HEK293 (cell line): ENCODE measurements at regions not wholly inside any gene's neighbourhood (a gene's known extent, or its start where the extent isn't known, plus 50 kb on each side); places are given as distances from the start of the nearest gene placed in this dataset.

ENCODE experiments used
- CTCF ChIA-PET: fragments of 350-600 bp; formaldehyde crosslinking; extraction: SDS; loops from one replicate; lab custom pipeline; 2021; ENCODE audit warnings: antibody characterized with exemption; lab: Yijun Ruan, JAX
- POLR2A ChIA-PET: fragments of 300-600 bp; formaldehyde crosslinking; extraction: SDS; loops from one replicate; lab custom pipeline; 2020; ENCODE audit warnings: antibody characterized with exemption, inconsistent platforms; lab: Yijun Ruan, JAX
- H3K27ac ChIP-seq: fragments of 200-500 bp; sonication (Bioruptor generic); 2 replicates; pipeline ENCODE4 v1.5.1; 2014; ENCODE audit warnings: low read depth, low read length, control low read depth, inconsistent platforms; ENCODE audit errors: extremely low read depth
- H3K36me3 ChIP-seq, 2 experiments: fragments of 200-500 bp in 1 of 2; sonication (Bioruptor generic) in 1 of 2; 1 replicate in 1 of 2; 2 replicates in 1 of 2; pipeline ENCODE4 v1.5.1; 2014 to 2017; ENCODE audit warnings: inconsistent platforms in 2 of 2, low read length in 2 of 2; ENCODE audit not compliant: control insufficient read depth in 2 of 2, insufficient read depth in 1 of 2
- H3K4me1 ChIP-seq: fragments of 200-500 bp; sonication (Bioruptor generic); 2 replicates; pipeline ENCODE4 v1.5.1; 2014; ENCODE audit warnings: mild to moderate bottlenecking, low read length, inconsistent platforms; ENCODE audit not compliant: control insufficient read depth, insufficient read depth
- H3K4me3 ChIP-seq: 2 replicates; pipeline ENCODE4 v1.5.1; 2011; ENCODE audit warnings: low read depth, mild to moderate bottlenecking, control low read depth, low read length, moderate library complexity
- H3K9me3 ChIP-seq: fragments of 200-500 bp; sonication (Bioruptor generic); 2 replicates; pipeline ENCODE4 v1.5.1; 2014; ENCODE audit warnings: low read depth, low read length, inconsistent platforms; ENCODE audit not compliant: control insufficient read depth, insufficient read depth
- EGR2 ChIP-seq: fragments of 450-650 bp; formaldehyde crosslinking; IDR thresholded peaks from 2 replicates; pipeline ENCODE4 v1.5.1; 2016; ENCODE audit warnings: low read depth, missing biosample characterization, missing genetic modification characterization
- GLI2 ChIP-seq: fragments of 450-650 bp; formaldehyde crosslinking; IDR thresholded peaks from 2 replicates; pipeline ENCODE4; 2017; ENCODE audit warnings: missing biosample characterization, missing genetic modification characterization, low read depth, borderline replicate concordance
- GLI4 ChIP-seq: fragments of 450-650 bp; formaldehyde crosslinking; IDR thresholded peaks from 2 replicates; pipeline ENCODE4 v1.5.1; 2016; ENCODE audit warnings: missing biosample characterization, missing genetic modification characterization
- HOXD13 ChIP-seq: sonication (generic); formaldehyde crosslinking; IDR thresholded peaks from 2 replicates; pipeline ENCODE4 v1.8.0; 2022; ENCODE audit warnings: missing genetic modification reagents, borderline replicate concordance
- KLF10 ChIP-seq: fragments of 450-650 bp; IDR thresholded peaks from 2 replicates; pipeline ENCODE4 v1.5.1; 2018; ENCODE audit warnings: missing biosample characterization, mild to moderate bottlenecking, missing genetic modification characterization
- PRDM1 ChIP-seq: fragments of 450-650 bp; formaldehyde crosslinking; IDR thresholded peaks from 2 replicates; pipeline ENCODE4; 2016; ENCODE audit warnings: missing biosample characterization, missing genetic modification characterization
- WT1 ChIP-seq: fragments of 450-650 bp; formaldehyde crosslinking; IDR thresholded peaks from 2 replicates; pipeline ENCODE4 v1.5.1; 2016; ENCODE audit warnings: missing biosample characterization, missing genetic modification characterization
- ZEB2 ChIP-seq: fragments of 450-650 bp; formaldehyde crosslinking; IDR thresholded peaks from 2 replicates; pipeline ENCODE4 v1.5.1; 2016; ENCODE audit warnings: missing biosample characterization, missing genetic modification characterization
- ZNF157 ChIP-seq: fragments of 450-650 bp; formaldehyde crosslinking; IDR thresholded peaks from 2 replicates; pipeline ENCODE4 v1.5.1; 2016; ENCODE audit warnings: missing biosample characterization, missing genetic modification characterization
- ZNF239 ChIP-seq: fragments of 450-650 bp; formaldehyde crosslinking; IDR thresholded peaks from 2 replicates; pipeline ENCODE4 v1.5.1; 2016; ENCODE audit warnings: missing biosample characterization, missing genetic modification characterization
- ZNF280D ChIP-seq: fragments of 450-650 bp; formaldehyde crosslinking; IDR thresholded peaks from 2 replicates; pipeline ENCODE4 v1.5.1; 2016; ENCODE audit warnings: missing biosample characterization, missing genetic modification characterization
- ZNF394 ChIP-seq: fragments of 450-650 bp; formaldehyde crosslinking; IDR thresholded peaks from 2 replicates; pipeline ENCODE4 v1.5.1; 2016; ENCODE audit warnings: missing biosample characterization, missing genetic modification characterization, mild to moderate bottlenecking, moderate library complexity, borderline replicate concordance
- ZNF423 ChIP-seq: fragments of 450-650 bp; formaldehyde crosslinking; IDR thresholded peaks from 2 replicates; pipeline ENCODE4 v1.5.1; 2016; ENCODE audit warnings: missing biosample characterization, missing genetic modification characterization
- ZNF473 ChIP-seq: fragments of 450-650 bp; formaldehyde crosslinking; IDR thresholded peaks from 2 replicates; pipeline ENCODE4 v1.5.1; 2017; ENCODE audit warnings: missing biosample characterization, missing genetic modification characterization
- ZNF510 ChIP-seq: fragments of 450-650 bp; formaldehyde crosslinking; IDR thresholded peaks from 2 replicates; pipeline ENCODE4 v1.5.1; 2018; ENCODE audit warnings: mild to moderate bottlenecking, missing genetic modification characterization, missing biosample characterization; ENCODE audit not compliant: insufficient replicate concordance
- ZNF555 ChIP-seq: fragments of 450-650 bp; formaldehyde crosslinking; conservative IDR thresholded peaks from 2 replicates; pipeline ENCODE4 v1.5.1; 2017; ENCODE audit warnings: missing biosample characterization, mild to moderate bottlenecking, missing genetic modification characterization, inconsistent platforms
- ZNF596 ChIP-seq: fragments of 450-650 bp; IDR thresholded peaks from 2 replicates; pipeline ENCODE4 v1.5.0; 2018; ENCODE audit warnings: missing biosample characterization, mild to moderate bottlenecking, missing genetic modification characterization, moderate library complexity
- ZNF600 ChIP-seq: fragments of 450-650 bp; formaldehyde crosslinking; IDR thresholded peaks from 2 replicates; pipeline ENCODE4 v1.5.1; 2016; ENCODE audit warnings: missing biosample characterization, missing genetic modification characterization
- ZNF610 ChIP-seq: fragments of 450-650 bp; formaldehyde crosslinking; IDR thresholded peaks from 2 replicates; pipeline ENCODE4 v1.5.1; 2016; ENCODE audit warnings: missing biosample characterization, missing genetic modification characterization, borderline replicate concordance
- ZNF654 ChIP-seq: fragments of 450-650 bp; formaldehyde crosslinking; IDR thresholded peaks from 2 replicates; pipeline ENCODE4 v1.5.1; 2016; ENCODE audit warnings: low read depth, missing biosample characterization, missing genetic modification characterization
- ZNF701 ChIP-seq: fragments of 450-650 bp; formaldehyde crosslinking; IDR thresholded peaks from 2 replicates; pipeline ENCODE4 v1.5.1; 2016; ENCODE audit warnings: missing biosample characterization, missing genetic modification characterization
- ZXDB ChIP-seq: fragments of 450-650 bp; formaldehyde crosslinking; IDR thresholded peaks from 2 replicates; pipeline ENCODE4 v1.5.1; 2016; ENCODE audit warnings: missing biosample characterization, missing genetic modification characterization
- TF ChIP-seq, protein P1 (sequence below): fragments of 450-650 bp; formaldehyde crosslinking; IDR thresholded peaks from 2 replicates; pipeline ENCODE4 v1.5.1; 2016; ENCODE audit warnings: missing biosample characterization, missing genetic modification characterization
- TF ChIP-seq, protein P2 (sequence below): fragments of 450-650 bp; formaldehyde crosslinking; IDR thresholded peaks from 2 replicates; pipeline ENCODE4 v1.5.1; 2017; ENCODE audit warnings: missing biosample characterization, missing genetic modification characterization

GRCh38 chr5:30608501-30608900 lies 585.0 kb upstream of the CDH6 start (continued):
- TF ChIP-seq KLF10 (tag by site-specific recombination) (no peak), HOXD13 (CRISPR knock-in tag) (no peak), ZXDB (tag by site-specific recombination) (no peak)
- TF ChIP-seq, all 188 proteins: peak for 0

- Histone ChIP-seq H3K36me3 (no peaks in the 10 kb centered on the region), H3K27ac (no peak overlapping the region), H3K4me1 (no peaks in the 10 kb centered on the region), H3K4me3 (no peak overlapping the region)
- POLR2A ChIA-PET = no interaction called here
- TF ChIP-seq ZEB2 = no peak
- no peak for TF ChIP-seq ZNF610 (tag by site-specific recombination)
- TF ChIP-seq, protein P1, sequence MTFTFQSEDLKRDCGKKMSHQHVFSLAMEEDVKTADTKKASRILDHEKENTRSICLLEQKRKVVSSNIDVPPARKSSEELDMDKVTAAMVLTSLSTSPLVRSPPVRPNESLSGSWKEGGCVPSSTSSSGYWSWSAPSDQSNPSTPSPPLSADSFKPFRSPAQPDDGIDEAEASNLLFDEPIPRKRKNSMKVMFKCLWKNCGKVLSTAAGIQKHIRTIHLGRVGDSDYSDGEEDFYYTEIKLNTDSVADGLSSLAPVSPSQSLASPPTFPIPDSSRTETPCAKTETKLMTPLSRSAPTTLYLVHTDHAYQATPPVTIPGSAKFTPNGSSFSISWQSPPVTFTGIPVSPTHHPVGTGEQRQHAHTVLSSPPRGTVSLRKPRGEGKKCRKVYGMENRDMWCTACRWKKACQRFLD (tag by site-specific recombination) = no peak
- no peak for TF ChIP-seq ZNF280D (tag by site-specific recombination)
- TF ChIP-seq ZNF473 (tag by site-specific recombination) = no peak
- no peak for TF ChIP-seq PRDM1
- no peak for TF ChIP-seq WT1
- TF ChIP-seq GLI4 (tag by site-specific recombination) = no peak
- TF ChIP-seq ZNF555 (tag by site-specific recombination) = no peak
- TF ChIP-seq, protein P2, sequence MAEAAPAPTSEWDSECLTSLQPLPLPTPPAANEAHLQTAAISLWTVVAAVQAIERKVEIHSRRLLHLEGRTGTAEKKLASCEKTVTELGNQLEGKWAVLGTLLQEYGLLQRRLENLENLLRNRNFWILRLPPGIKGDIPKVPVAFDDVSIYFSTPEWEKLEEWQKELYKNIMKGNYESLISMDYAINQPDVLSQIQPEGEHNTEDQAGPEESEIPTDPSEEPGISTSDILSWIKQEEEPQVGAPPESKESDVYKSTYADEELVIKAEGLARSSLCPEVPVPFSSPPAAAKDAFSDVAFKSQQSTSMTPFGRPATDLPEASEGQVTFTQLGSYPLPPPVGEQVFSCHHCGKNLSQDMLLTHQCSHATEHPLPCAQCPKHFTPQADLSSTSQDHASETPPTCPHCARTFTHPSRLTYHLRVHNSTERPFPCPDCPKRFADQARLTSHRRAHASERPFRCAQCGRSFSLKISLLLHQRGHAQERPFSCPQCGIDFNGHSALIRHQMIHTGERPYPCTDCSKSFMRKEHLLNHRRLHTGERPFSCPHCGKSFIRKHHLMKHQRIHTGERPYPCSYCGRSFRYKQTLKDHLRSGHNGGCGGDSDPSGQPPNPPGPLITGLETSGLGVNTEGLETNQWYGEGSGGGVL = no peak
- no peak for TF ChIP-seq GLI2
- TF ChIP-seq ZNF654 (tag by site-specific recombination) = no peak
- TF ChIP-seq, all 188 proteins: peak for 0
- H3K9me3 ChIP-seq = no peaks in the 10 kb centered on the region
- CTCF ChIA-PET = no interaction called here
These were observed 586.1 kb upstream of the CDH6 start for GRCh38 chr5:30607301-30607894.

DNA sequence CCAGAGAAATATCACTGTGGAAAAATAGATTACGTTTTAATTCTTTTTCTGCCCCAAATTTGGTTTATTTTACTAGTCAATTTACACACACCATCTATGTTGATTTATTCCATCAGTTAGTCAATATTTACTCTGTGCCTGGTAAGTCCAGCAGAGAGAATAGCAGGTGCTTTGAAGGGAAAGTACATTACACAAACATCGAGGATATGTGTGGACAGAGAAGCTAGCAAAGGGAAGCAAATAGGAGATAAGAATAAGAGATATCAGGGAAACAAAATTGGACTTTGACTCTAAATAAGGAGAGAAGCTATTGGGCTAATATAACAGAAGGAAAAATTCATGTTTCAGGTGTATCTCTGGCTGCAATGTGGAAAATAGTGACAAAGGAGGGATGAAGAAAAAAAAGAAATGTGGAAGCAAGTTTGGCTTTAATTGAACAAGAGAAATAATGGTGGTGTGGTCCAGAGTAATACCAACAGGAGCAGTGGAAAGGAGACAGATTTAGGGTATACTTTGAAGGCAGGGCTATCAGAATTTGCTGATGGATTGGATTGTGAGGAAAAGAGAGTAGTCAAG lies 587.7 kb upstream of the CDH6 start:
- TF ChIP-seq GLI2 (no peak), ZNF239 (no peak), ZNF510 (no peak), ZNF280D (tag by site-specific recombination) (no peak), EGR2 (tag by site-specific recombination) (no peak), ZNF596 (tag by site-specific recombination) (no peak), ZNF701 (tag by site-specific recombination) (no peak), ZNF394 (tag by site-specific recombination) (no peak), ZNF600 (tag by site-specific recombination) (no peak), ZNF157 (no peak), ZNF423 (tag by site-specific recombination) (no peak)
- no peaks in the 10 kb centered on the region for H3K9me3 ChIP-seq
- POLR2A ChIA-PET = no interaction called here
- H3K4me1 ChIP-seq = no peaks in the 10 kb centered on the region
- CTCF ChIA-PET = no interaction called here
- H3K27ac ChIP-seq = no peak overlapping the region
- H3K4me3 ChIP-seq = no peak overlapping the region
- no peaks in the 10 kb centered on the region for H3K36me3 ChIP-seq
